ENCODE measurements at regions not wholly inside any gene's neighbourhood (a gene's known extent, or its start where the extent isn't known, plus 50 kb on each side); places are given as distances from the start of the nearest gene placed in this dataset.

GRCh38 chr9:23229890-23230317 lies 596.1 kb downstream of the ELAVL2 start:
- Histone ChIP-seq H3K4me1 (ENCODE audit: control insufficient read depth, insufficient read depth, low read length) (no peaks in the 10 kb centered on the region), H3K9me3 (ENCODE audit: control insufficient read depth, insufficient read depth, low read length) (peaks cover 9% of the 10 kb centered on the region), H3K27ac (ENCODE audit: low read length) (no peak overlapping the region), H3K36me3 (ENCODE audit: control insufficient read depth, insufficient read depth, low read length) (no peaks in the 10 kb centered on the region), H3K27me3 (ENCODE audit: control insufficient read depth, insufficient read depth, low read length) (no peaks in the 10 kb centered on the region), H3K4me3 (ENCODE audit: low read length) (no peak overlapping the region)
- DNase-seq (no peak), ATAC-seq (no peak)
- no peaks in the 10 kb centered on the region for H3K4me1 Mint-ChIP-seq
- peaks cover 10 to 12% of the 10 kb centered on the region in 2 donors for H3K9me3 Mint-ChIP-seq
- 32% methylated on average over 4 of the region's 6 CpGs for WGBS (ENCODE audit: insufficient coverage)
- intact Hi-C loops (cut with micrococcal nuclease), result no loop called here
- H3K4me3 Mint-ChIP-seq, result no peak overlapping the region
- H3K27me3 Mint-ChIP-seq (ENCODE audit: low read depth in 2 of 2), result no peaks in the 10 kb centered on the region
- TF ChIP-seq, protein P1, sequence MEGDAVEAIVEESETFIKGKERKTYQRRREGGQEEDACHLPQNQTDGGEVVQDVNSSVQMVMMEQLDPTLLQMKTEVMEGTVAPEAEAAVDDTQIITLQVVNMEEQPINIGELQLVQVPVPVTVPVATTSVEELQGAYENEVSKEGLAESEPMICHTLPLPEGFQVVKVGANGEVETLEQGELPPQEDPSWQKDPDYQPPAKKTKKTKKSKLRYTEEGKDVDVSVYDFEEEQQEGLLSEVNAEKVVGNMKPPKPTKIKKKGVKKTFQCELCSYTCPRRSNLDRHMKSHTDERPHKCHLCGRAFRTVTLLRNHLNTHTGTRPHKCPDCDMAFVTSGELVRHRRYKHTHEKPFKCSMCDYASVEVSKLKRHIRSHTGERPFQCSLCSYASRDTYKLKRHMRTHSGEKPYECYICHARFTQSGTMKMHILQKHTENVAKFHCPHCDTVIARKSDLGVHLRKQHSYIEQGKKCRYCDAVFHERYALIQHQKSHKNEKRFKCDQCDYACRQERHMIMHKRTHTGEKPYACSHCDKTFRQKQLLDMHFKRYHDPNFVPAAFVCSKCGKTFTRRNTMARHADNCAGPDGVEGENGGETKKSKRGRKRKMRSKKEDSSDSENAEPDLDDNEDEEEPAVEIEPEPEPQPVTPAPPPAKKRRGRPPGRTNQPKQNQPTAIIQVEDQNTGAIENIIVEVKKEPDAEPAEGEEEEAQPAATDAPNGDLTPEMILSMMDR (IDR thresholded peaks at IDR 0.05), result no peak
- peaks cover 10% of the 10 kb centered on the region for H3K36me3 Mint-ChIP-seq
- no peak overlapping the region for H3K27ac Mint-ChIP-seq

- intact Hi-C loops (cut with micrococcal nuclease), result no loop called here
- H3K27ac Mint-ChIP-seq, result no peak overlapping the region
- peaks cover 9% of the 10 kb centered on the region for H3K9me3 ChIP-seq (ENCODE audit: control insufficient read depth, insufficient read depth, low read length)
- WGBS (ENCODE audit: insufficient coverage), result 50% methylated on average over 1 of the region's 2 CpGs
- no peak for ATAC-seq
- no peaks in the 10 kb centered on the region for H3K27me3 ChIP-seq (ENCODE audit: control insufficient read depth, insufficient read depth, low read length)
- no peaks in the 10 kb centered on the region for H3K4me1 ChIP-seq (ENCODE audit: control insufficient read depth, insufficient read depth, low read length)
- H3K4me1 Mint-ChIP-seq, result no peaks in the 10 kb centered on the region
- no peak for DNase-seq
- no peak overlapping the region for H3K4me3 Mint-ChIP-seq
- H3K27ac ChIP-seq (ENCODE audit: low read length), result no peak overlapping the region
- TF ChIP-seq, protein P1 (IDR thresholded peaks at IDR 0.05), result no peak
- H3K36me3 ChIP-seq (ENCODE audit: control insufficient read depth, insufficient read depth, low read length), result no peaks in the 10 kb centered on the region
- H3K9me3 Mint-ChIP-seq, result peaks cover 8 to 11% of the 10 kb centered on the region in 2 donors
- H3K36me3 Mint-ChIP-seq, result peaks cover 3% of the 10 kb centered on the region
- no peaks in the 10 kb centered on the region for H3K27me3 Mint-ChIP-seq (ENCODE audit: low read depth in 2 of 2)
- H3K4me3 ChIP-seq (ENCODE audit: low read length), result no peak overlapping the region
These were observed 593.2 kb downstream of the ELAVL2 start for GRCh38 chr9:23232831-23233230.

DNA sequence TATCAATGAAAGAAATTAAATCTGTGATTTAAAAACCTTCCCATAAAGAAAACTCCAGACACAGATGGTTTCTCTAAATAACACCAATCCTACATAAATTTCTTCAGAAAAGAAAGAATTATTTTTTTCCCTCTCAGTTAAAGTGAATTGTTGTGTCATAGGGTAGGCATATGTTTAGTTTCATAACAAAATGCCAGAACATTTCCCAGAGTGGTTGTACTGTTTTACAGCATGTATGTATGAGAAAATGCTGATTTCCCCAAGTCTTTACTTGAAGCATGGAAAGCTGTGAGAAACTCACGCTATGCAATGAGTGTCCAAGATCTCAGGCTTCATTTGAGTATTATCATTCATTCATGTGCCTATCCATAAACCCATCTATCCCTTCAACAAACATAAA lies 582.5 kb downstream of the ELAVL2 start:
- DNase-seq, result no peak
- no peaks in the 10 kb centered on the region for H3K27me3 Mint-ChIP-seq (ENCODE audit: low read depth in 2 of 2)
- Histone ChIP-seq H3K36me3 (ENCODE audit: control insufficient read depth, insufficient read depth, low read length) (no peaks in the 10 kb centered on the region), H3K4me3 (ENCODE audit: low read length) (no peak overlapping the region), H3K27ac (ENCODE audit: low read length) (no peak overlapping the region), H3K9me3 (ENCODE audit: control insufficient read depth, insufficient read depth, low read length) (no peaks in the 10 kb centered on the region), H3K4me1 (ENCODE audit: control insufficient read depth, insufficient read depth, low read length) (no peaks in the 10 kb centered on the region), H3K27me3 (ENCODE audit: control insufficient read depth, insufficient read depth, low read length) (no peaks in the 10 kb centered on the region)
- 43% methylated on average over 1 of the region's 1 CpG for WGBS (ENCODE audit: insufficient coverage)
- intact Hi-C loops (cut with micrococcal nuclease), result no loop called here
- H3K36me3 Mint-ChIP-seq, result peaks cover 11% of the 10 kb centered on the region
- TF ChIP-seq, protein P1 (IDR thresholded peaks at IDR 0.05), result no peak
- peaks cover 15 to 18% of the 10 kb centered on the region in 2 donors for H3K9me3 Mint-ChIP-seq
- H3K4me3 Mint-ChIP-seq, result no peak overlapping the region
- no peaks in the 10 kb centered on the region for H3K4me1 Mint-ChIP-seq
- no peak overlapping the region for H3K27ac Mint-ChIP-seq
- no peak for ATAC-seq

DNA sequence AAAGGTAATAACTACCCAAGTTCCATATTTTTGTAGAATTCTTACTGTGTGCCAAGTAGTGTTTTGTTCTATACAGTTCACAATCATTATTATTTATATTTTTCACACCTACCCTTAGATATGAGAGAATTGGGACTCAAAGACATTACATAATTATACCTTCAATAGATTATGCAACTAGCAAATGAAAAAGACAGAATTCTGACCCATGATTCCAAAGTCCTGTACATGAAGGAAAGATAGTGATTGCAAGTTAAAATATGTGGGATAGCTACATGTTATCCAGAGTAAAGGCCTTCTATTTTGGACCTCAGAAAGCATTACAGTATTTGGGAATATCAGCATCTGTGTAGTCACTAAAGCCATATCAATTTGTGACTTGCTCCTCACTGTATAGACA lies 581.0 kb downstream of the ELAVL2 start:
- Histone ChIP-seq H3K4me1 (ENCODE audit: control insufficient read depth, insufficient read depth, low read length) (no peaks in the 10 kb centered on the region), H3K27me3 (ENCODE audit: control insufficient read depth, insufficient read depth, low read length) (no peaks in the 10 kb centered on the region), H3K4me3 (ENCODE audit: low read length) (no peak overlapping the region), H3K9me3 (ENCODE audit: control insufficient read depth, insufficient read depth, low read length) (no peaks in the 10 kb centered on the region), H3K27ac (ENCODE audit: low read length) (no peak overlapping the region), H3K36me3 (ENCODE audit: control insufficient read depth, insufficient read depth, low read length) (no peaks in the 10 kb centered on the region)
- no peaks in the 10 kb centered on the region for H3K27me3 Mint-ChIP-seq (ENCODE audit: low read depth in 2 of 2)
- intact Hi-C loops (cut with micrococcal nuclease), result no loop called here
- DNase-seq (no peak), ATAC-seq (no peak)
- H3K9me3 Mint-ChIP-seq, result peaks cover 19 to 22% of the 10 kb centered on the region in 2 donors
- no peak overlapping the region for H3K27ac Mint-ChIP-seq
- no peaks in the 10 kb centered on the region for H3K4me1 Mint-ChIP-seq
- TF ChIP-seq, protein P1 (IDR thresholded peaks at IDR 0.05), result no peak
- H3K36me3 Mint-ChIP-seq, result peaks cover 11% of the 10 kb centered on the region
- no peak overlapping the region for H3K4me3 Mint-ChIP-seq
